H9 (cell line): ENCODE measurements at regions not wholly inside any gene's neighbourhood (a gene's known extent, or its start where the extent isn't known, plus 50 kb on each side); places are given as distances from the start of the nearest gene placed in this dataset.

ENCODE experiments used
- DNase-seq: peaks from one replicate; pipeline ENCODE4 v3.0.0-alpha.2; 2017
- H2AFZ ChIP-seq: one replicate; pipeline ENCODE4 v1.6.1; 2013; ENCODE audit warnings: mild to moderate bottlenecking, low read length, control low read depth, moderate library complexity
- H2AK5ac ChIP-seq: 2 replicates; pipeline ENCODE4 v1.6.1; 2013; ENCODE audit warnings: low read length, control low read depth, mixed read lengths; ENCODE audit not compliant: insufficient read length
- H2BK120ac ChIP-seq: one replicate; pipeline ENCODE4 v1.6.1; 2013; ENCODE audit warnings: low read depth, mild to moderate bottlenecking, low read length, control low read depth, inconsistent platforms; ENCODE audit not compliant: poor library complexity, severe bottlenecking
- H2BK12ac ChIP-seq: 2 replicates; pipeline ENCODE4 v1.6.1; 2013; ENCODE audit warnings: low read length, control low read depth, mixed read lengths, low read depth; ENCODE audit not compliant: insufficient read length
- H2BK15ac ChIP-seq: 2 replicates; pipeline ENCODE4 v1.6.1; 2013; ENCODE audit warnings: low read depth, low read length, control low read depth
- H2BK20ac ChIP-seq: one replicate; pipeline ENCODE4 v1.6.1; 2013; ENCODE audit warnings: low read depth, mild to moderate bottlenecking, low read length, control low read depth, inconsistent platforms; ENCODE audit not compliant: poor library complexity, severe bottlenecking
- H2BK5ac ChIP-seq: 2 replicates; pipeline ENCODE4 v1.6.1; 2013; ENCODE audit warnings: low read length, control low read depth, mixed read lengths; ENCODE audit not compliant: insufficient read length
- H3K14ac ChIP-seq: 2 replicates; pipeline ENCODE4 v1.6.1; 2013; ENCODE audit warnings: low read length, control low read depth; ENCODE audit not compliant: insufficient read depth
- H3K18ac ChIP-seq: 2 replicates; pipeline ENCODE4 v1.6.1; 2013; ENCODE audit warnings: low read depth, mild to moderate bottlenecking, mixed read lengths, low read length, control low read depth; ENCODE audit not compliant: insufficient read length
- H3K23ac ChIP-seq: 2 replicates; pipeline ENCODE4 v1.6.1; 2013; ENCODE audit warnings: low read length, control low read depth, mixed read lengths, low read depth; ENCODE audit not compliant: insufficient read length
- H3K23me2 ChIP-seq: 2 replicates; pipeline ENCODE4 v1.6.1; 2013; ENCODE audit warnings: low read depth, mild to moderate bottlenecking, mixed read lengths, low read length, control low read depth; ENCODE audit not compliant: insufficient read length, poor library complexity, severe bottlenecking
- H3K27ac ChIP-seq: 2 replicates; pipeline ENCODE4 v1.5.1; 2013; ENCODE audit warnings: low read length, control low read depth, mixed read lengths, low read depth; ENCODE audit not compliant: insufficient read length
- H3K27me3 ChIP-seq: 2 replicates; pipeline ENCODE4 v1.6.1; 2013; ENCODE audit warnings: low read length, control low read depth, inconsistent platforms; ENCODE audit not compliant: insufficient read depth
- H3K4ac ChIP-seq: 2 replicates; pipeline ENCODE4 v1.6.1; 2013; ENCODE audit warnings: low read depth, mild to moderate bottlenecking, control low read depth, inconsistent platforms, low read length, moderate library complexity
- H3K4me1 ChIP-seq: 2 replicates; pipeline ENCODE4 v1.6.1; 2013; ENCODE audit warnings: low read length, control low read depth, inconsistent platforms; ENCODE audit not compliant: insufficient read depth
- H3K4me2 ChIP-seq: 2 replicates; pipeline ENCODE4 v1.6.1; 2013; ENCODE audit warnings: low read length, control low read depth, mixed read lengths; ENCODE audit not compliant: insufficient read length, insufficient read depth
- H3K56ac ChIP-seq: 2 replicates; pipeline ENCODE4 v1.6.1; 2013; ENCODE audit warnings: low read depth, mild to moderate bottlenecking, mixed read lengths, low read length, control low read depth; ENCODE audit not compliant: insufficient read length
- H3K79me1 ChIP-seq: 2 replicates; pipeline ENCODE4 v1.6.1; 2013; ENCODE audit warnings: low read depth, mild to moderate bottlenecking, moderate library complexity, low read length, control low read depth, inconsistent platforms; ENCODE audit not compliant: insufficient read depth, poor library complexity, severe bottlenecking
- H3K79me2 ChIP-seq: 2 replicates; pipeline ENCODE4 v1.6.1; 2013; ENCODE audit warnings: low read length, control low read depth, inconsistent platforms; ENCODE audit not compliant: insufficient read depth
- H3K9ac ChIP-seq: 2 replicates; pipeline ENCODE4 v1.6.1; 2013; ENCODE audit warnings: low read length, control low read depth, mixed read lengths; ENCODE audit not compliant: insufficient read length; ENCODE audit errors: extremely low read depth
- H3K9me3 ChIP-seq: one replicate; pipeline ENCODE4 v1.6.1; 2013; ENCODE audit warnings: low read depth, low read length, inconsistent platforms; ENCODE audit not compliant: control insufficient read depth
- H3T11ph ChIP-seq: one replicate; pipeline ENCODE4 v1.6.1; 2013; ENCODE audit warnings: mild to moderate bottlenecking, low read length, control low read depth, inconsistent platforms
- H4K20me1 ChIP-seq: one replicate; pipeline ENCODE4 v1.6.1; 2013; ENCODE audit not compliant: control insufficient read depth, insufficient read length, insufficient read depth
- H4K5ac ChIP-seq: 2 replicates; pipeline ENCODE4 v1.6.1; 2013; ENCODE audit warnings: low read depth, mild to moderate bottlenecking, mixed read lengths, low read length, control low read depth; ENCODE audit not compliant: insufficient read length
- H4K8ac ChIP-seq: replicated peaks from 2 replicates; pipeline ENCODE4 v1.6.1; 2013; ENCODE audit warnings: low read length, control low read depth, mixed read lengths, low read depth; ENCODE audit not compliant: insufficient read length
- H4K91ac ChIP-seq: 2 replicates; pipeline ENCODE4 v1.6.1; 2013; ENCODE audit warnings: low read depth, mild to moderate bottlenecking, moderate library complexity, mixed read lengths, low read length, control low read depth; ENCODE audit not compliant: insufficient read length
- H3K27ac Mint-ChIP-seq, 3 experiments: 2 replicates in 2 of 3; 3 replicates in 1 of 3; pipeline ENCODE4 v1.8.0; 2020 to 2021; ENCODE audit warnings: mixed read lengths in 3 of 3, mild to moderate bottlenecking in 1 of 3, moderate library complexity in 1 of 3
- H3K27me3 Mint-ChIP-seq: 2 replicates; pipeline ENCODE4 v1.8.0; 2021; ENCODE audit warnings: low read depth, mild to moderate bottlenecking, moderate library complexity, mixed read lengths
- H3K36me3 Mint-ChIP-seq, 3 experiments: 2 replicates in 2 of 3; 3 replicates in 1 of 3; pipeline ENCODE4 v1.8.0; 2020 to 2021; ENCODE audit warnings: low read depth in 3 of 3, mixed read lengths in 3 of 3; ENCODE audit not compliant: insufficient read depth in 1 of 3
- H3K4me1 Mint-ChIP-seq, 2 experiments: 2 replicates each; pipeline ENCODE4 v1.8.0; 2020; ENCODE audit warnings: mixed read lengths in 2 of 2
- H3K4me3 Mint-ChIP-seq, 2 experiments: 2 replicates in 1 of 2; 3 replicates in 1 of 2; pipeline ENCODE4 v1.8.0; 2020 to 2021; ENCODE audit warnings: mild to moderate bottlenecking in 2 of 2, mixed read lengths in 2 of 2, moderate library complexity in 1 of 2
- H3K9me3 Mint-ChIP-seq, 2 experiments: 2 replicates in 1 of 2; 3 replicates in 1 of 2; pipeline ENCODE4 v1.8.0; 2020; ENCODE audit warnings: mild to moderate bottlenecking in 2 of 2, mixed read lengths in 2 of 2, moderate library complexity in 1 of 2
- CTCF ChIP-seq: fragments of 200-600 bp; sonication (generic); conservative IDR thresholded peaks from 3 replicates; pipeline ENCODE4 v1.8.0; 2021; ENCODE audit warnings: antibody characterized with exemption, mild to moderate bottlenecking
- WGBS: extraction: QIAGEN DNeasy Blood & Tissue Kit; methylation state at CpG from one replicate; pipeline ENCODE4 v1.1.7; 2013; ENCODE audit warnings: missing lambda C conversion rate, low lambda C conversion rate, mixed read lengths; ENCODE audit not compliant: insufficient read length; ENCODE audit errors: extremely low coverage; 5-methylcytosine and 5-hydroxymethylcytosine counted together

GRCh38 chr11:101369835-101370234 is 214.0 kb downstream of the TRPC6 start:
- WGBS: no CpG with 5 or more reads among the region's 5 CpGs
- H3K27ac ChIP-seq: no peak overlapping the region
- no peak overlapping the region for H3K14ac ChIP-seq
- H4K20me1 ChIP-seq: no peaks in the 10 kb centered on the region
- no peak overlapping the region for H2BK15ac ChIP-seq
- no peak overlapping the region for H2BK120ac ChIP-seq
- no peak overlapping the region for H3K4ac ChIP-seq
- peaks cover 2 to 7% (median 3%) of the 10 kb centered on the region in 3 experiments; a peak in 4 of 7 replicates for H3K36me3 Mint-ChIP-seq
- H3T11ph ChIP-seq: no peak overlapping the region
- H2AK5ac ChIP-seq: no peak overlapping the region
- no peak overlapping the region for H3K56ac ChIP-seq
- TF ChIP-seq CTCF: no peak
- H3K27ac Mint-ChIP-seq: no peak overlapping the region
- no peaks in the 10 kb centered on the region for H3K27me3 ChIP-seq
- H4K5ac ChIP-seq: no peak overlapping the region
- no peaks in the 10 kb centered on the region for H3K23me2 ChIP-seq
- H2AFZ ChIP-seq: no peak overlapping the region
- H4K91ac ChIP-seq: no peak overlapping the region
- no peak overlapping the region for H3K9ac ChIP-seq
- H4K8ac ChIP-seq: no peak overlapping the region
- no peaks in the 10 kb centered on the region for H3K4me1 ChIP-seq
- no peak for DNase-seq
- H3K79me2 ChIP-seq: no peaks in the 10 kb centered on the region
- no peak overlapping the region for H2BK5ac ChIP-seq
- no peak overlapping the region for H3K4me3 Mint-ChIP-seq
- no peak overlapping the region for H3K4me2 ChIP-seq
- no peak overlapping the region for H2BK12ac ChIP-seq
- H3K23ac ChIP-seq: no peak overlapping the region
- no peak overlapping the region for H2BK20ac ChIP-seq
- H3K27me3 Mint-ChIP-seq: no peaks in the 10 kb centered on the region; the same call in 1 of the 2 replicates
- no peak overlapping the region for H3K18ac ChIP-seq
- peaks cover 0 to 5% of the 10 kb centered on the region in 2 experiments; a peak in 1 of 4 replicates for H3K4me1 Mint-ChIP-seq
- H3K9me3 Mint-ChIP-seq: peaks cover 11 to 24% of the 10 kb centered on the region in 2 experiments
- no peaks in the 10 kb centered on the region for H3K9me3 ChIP-seq
- H3K79me1 ChIP-seq: no peaks in the 10 kb centered on the region
